ENCODE measurements at regions not wholly inside any gene's neighbourhood (a gene's known extent, or its start where the extent isn't known, plus 50 kb on each side); places are given as distances from the start of the nearest gene placed in this dataset.

GRCh38 chr2:204213588-204213987 lies 277.0 kb downstream of the ICOS start:
- no TSS peak for BruUV-seq (replicated peaks)
- TF ChIP-seq, protein P1, sequence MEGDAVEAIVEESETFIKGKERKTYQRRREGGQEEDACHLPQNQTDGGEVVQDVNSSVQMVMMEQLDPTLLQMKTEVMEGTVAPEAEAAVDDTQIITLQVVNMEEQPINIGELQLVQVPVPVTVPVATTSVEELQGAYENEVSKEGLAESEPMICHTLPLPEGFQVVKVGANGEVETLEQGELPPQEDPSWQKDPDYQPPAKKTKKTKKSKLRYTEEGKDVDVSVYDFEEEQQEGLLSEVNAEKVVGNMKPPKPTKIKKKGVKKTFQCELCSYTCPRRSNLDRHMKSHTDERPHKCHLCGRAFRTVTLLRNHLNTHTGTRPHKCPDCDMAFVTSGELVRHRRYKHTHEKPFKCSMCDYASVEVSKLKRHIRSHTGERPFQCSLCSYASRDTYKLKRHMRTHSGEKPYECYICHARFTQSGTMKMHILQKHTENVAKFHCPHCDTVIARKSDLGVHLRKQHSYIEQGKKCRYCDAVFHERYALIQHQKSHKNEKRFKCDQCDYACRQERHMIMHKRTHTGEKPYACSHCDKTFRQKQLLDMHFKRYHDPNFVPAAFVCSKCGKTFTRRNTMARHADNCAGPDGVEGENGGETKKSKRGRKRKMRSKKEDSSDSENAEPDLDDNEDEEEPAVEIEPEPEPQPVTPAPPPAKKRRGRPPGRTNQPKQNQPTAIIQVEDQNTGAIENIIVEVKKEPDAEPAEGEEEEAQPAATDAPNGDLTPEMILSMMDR (IDR thresholded peaks at IDR 0.05; ENCODE audit: unreplicated experiment), result no peak
- H3K9me3 Mint-ChIP-seq (ENCODE audit: low read depth, unreplicated experiment), result peaks cover 10% of the 10 kb centered on the region
- no peaks in the 10 kb centered on the region for H3K4me1 Mint-ChIP-seq (ENCODE audit: low read depth, unreplicated experiment)
- H3K4me3 Mint-ChIP-seq (ENCODE audit: low read depth, unreplicated experiment), result no peak overlapping the region
- H3K27me3 Mint-ChIP-seq (ENCODE audit: unreplicated experiment), result no peaks in the 10 kb centered on the region
- CTCF ChIA-PET, result no interaction called here
- intact Hi-C loops (cut with micrococcal nuclease; ENCODE audit: unreplicated experiment), result no loop called here
- DNase-seq, result no peak
- no peak overlapping the region for H3K27ac Mint-ChIP-seq (ENCODE audit: unreplicated experiment)
- no peaks in the 10 kb centered on the region for H3K36me3 Mint-ChIP-seq (ENCODE audit: insufficient read depth, unreplicated experiment)

DNA sequence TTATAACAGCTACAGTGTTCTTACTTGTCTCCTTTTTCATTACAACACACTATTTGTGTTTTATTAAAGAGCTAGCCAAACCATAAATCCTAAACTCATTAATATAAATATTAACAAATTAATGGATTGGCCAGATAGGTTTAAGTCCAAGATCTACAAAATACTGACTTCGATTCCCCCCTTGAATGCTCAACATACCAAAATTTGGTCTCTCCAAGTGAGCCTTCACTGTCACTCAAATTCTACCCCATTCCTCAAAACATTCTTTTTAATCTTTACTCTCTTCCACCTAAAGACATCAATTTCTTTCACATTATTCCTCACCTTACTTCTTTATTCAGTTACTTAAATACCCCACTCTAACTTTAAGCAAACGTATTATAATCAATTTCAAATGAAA lies 281.5 kb downstream of the ICOS start:
- no peak overlapping the region for H3K4me3 Mint-ChIP-seq (ENCODE audit: low read depth, unreplicated experiment)
- TF ChIP-seq, protein P1 (IDR thresholded peaks at IDR 0.05; ENCODE audit: unreplicated experiment), result no peak
- no peaks in the 10 kb centered on the region for H3K4me1 Mint-ChIP-seq (ENCODE audit: low read depth, unreplicated experiment)
- no peaks in the 10 kb centered on the region for H3K36me3 Mint-ChIP-seq (ENCODE audit: insufficient read depth, unreplicated experiment)
- no peak for DNase-seq
- BruUV-seq (replicated peaks), result no TSS peak
- CTCF ChIA-PET, result no interaction called here
- intact Hi-C loops (cut with micrococcal nuclease; ENCODE audit: unreplicated experiment), result no loop called here
- peaks cover 18% of the 10 kb centered on the region for H3K27me3 Mint-ChIP-seq (ENCODE audit: unreplicated experiment)
- no peak overlapping the region for H3K27ac Mint-ChIP-seq (ENCODE audit: unreplicated experiment)
- peaks cover 10% of the 10 kb centered on the region for H3K9me3 Mint-ChIP-seq (ENCODE audit: low read depth, unreplicated experiment)

GRCh38 chr2:204219196-204219595 lies 282.6 kb downstream of the ICOS start:
- CTCF ChIA-PET, result no interaction called here
- TF ChIP-seq, protein P1 (IDR thresholded peaks at IDR 0.05; ENCODE audit: unreplicated experiment), result no peak
- peaks cover 18% of the 10 kb centered on the region for H3K27me3 Mint-ChIP-seq (ENCODE audit: unreplicated experiment)

DNA sequence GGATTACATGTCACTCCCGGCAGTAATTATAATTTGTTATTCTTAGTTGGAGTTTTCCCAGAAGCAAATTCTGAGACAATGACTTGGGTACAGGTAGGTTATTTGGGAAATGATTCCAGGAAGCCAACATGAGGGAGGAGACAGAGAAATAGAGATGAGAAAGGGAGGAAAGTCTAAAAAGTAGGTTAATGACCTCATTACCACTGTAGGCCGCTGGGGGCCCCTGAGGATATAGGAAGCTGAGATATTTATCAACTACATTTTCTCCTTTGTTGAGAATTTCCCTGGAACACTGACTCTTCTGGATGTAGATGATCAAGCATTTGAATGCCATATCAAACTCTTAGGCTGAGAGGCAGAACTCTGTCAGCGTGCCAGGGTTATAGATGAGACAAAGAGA lies 284.3 kb downstream of the ICOS start:
- no TSS peak for BruUV-seq (replicated peaks)
- H3K4me3 Mint-ChIP-seq (ENCODE audit: low read depth, unreplicated experiment), result no peak overlapping the region
- H3K9me3 Mint-ChIP-seq (ENCODE audit: low read depth, unreplicated experiment), result peaks cover under 1% of the 10 kb centered on the region
- H3K4me1 Mint-ChIP-seq (ENCODE audit: low read depth, unreplicated experiment), result no peaks in the 10 kb centered on the region
- peaks cover 21% of the 10 kb centered on the region for H3K27me3 Mint-ChIP-seq (ENCODE audit: unreplicated experiment)
- no peak overlapping the region for H3K27ac Mint-ChIP-seq (ENCODE audit: unreplicated experiment)
- TF ChIP-seq, protein P1 (IDR thresholded peaks at IDR 0.05; ENCODE audit: unreplicated experiment), result no peak
- no peaks in the 10 kb centered on the region for H3K36me3 Mint-ChIP-seq (ENCODE audit: insufficient read depth, unreplicated experiment)
- intact Hi-C loops (cut with micrococcal nuclease; ENCODE audit: unreplicated experiment), result no loop called here
- no peak for DNase-seq
- CTCF ChIA-PET, result no interaction called here

More at GRCh38 chr2:204219196-204219595, 282.6 kb downstream of the ICOS start:
- intact Hi-C loops (cut with micrococcal nuclease; ENCODE audit: unreplicated experiment), result no loop called here
- no peak overlapping the region for H3K4me3 Mint-ChIP-seq (ENCODE audit: low read depth, unreplicated experiment)
- DNase-seq, result no peak
- no peaks in the 10 kb centered on the region for H3K36me3 Mint-ChIP-seq (ENCODE audit: insufficient read depth, unreplicated experiment)
- no peaks in the 10 kb centered on the region for H3K4me1 Mint-ChIP-seq (ENCODE audit: low read depth, unreplicated experiment)
- peaks cover 6% of the 10 kb centered on the region for H3K9me3 Mint-ChIP-seq (ENCODE audit: low read depth, unreplicated experiment)
- no TSS peak for BruUV-seq (replicated peaks)
- H3K27ac Mint-ChIP-seq (ENCODE audit: unreplicated experiment), result no peak overlapping the region
